Brain microvascular endothelial cell (primary cell): ENCODE measurements at regions not wholly inside any gene's neighbourhood (a gene's known extent, or its start where the extent isn't known, plus 50 kb on each side); places are given as distances from the start of the nearest gene placed in this dataset.

Experiments used
- DNase-seq: peaks from one replicate; pipeline ENCODE4 v3.0.0-alpha.2; 2020
- H3K27ac ChIP-seq: fragments of 250-450 bp; sonication (Bioruptor Pico); 2 replicates; pipeline ENCODE4 v1.5.1; 2020; ENCODE audit warnings: mild to moderate bottlenecking, moderate library complexity
- H3K27me3 ChIP-seq: fragments of 250-450 bp; sonication (Bioruptor Pico); replicated peaks from 2 replicates; pipeline ENCODE4 v1.5.1; 2020; ENCODE audit warnings: mild to moderate bottlenecking
- H3K36me3 ChIP-seq: fragments of 250-450 bp; sonication (Bioruptor Pico); replicated peaks from 2 replicates; pipeline ENCODE4 v1.5.1; 2020; ENCODE audit warnings: mild to moderate bottlenecking
- H3K4me3 ChIP-seq: 2 replicates; pipeline ENCODE4 v1.5.1; 2011; ENCODE audit warnings: low read depth, mild to moderate bottlenecking, control low read depth, low read length, moderate library complexity
- CTCF ChIP-seq: IDR thresholded peaks from 2 replicates; pipeline ENCODE4 v1.5.1; 2011; ENCODE audit warnings: low read depth, mild to moderate bottlenecking, moderate library complexity, low read length, control low read depth, inconsistent platforms; ENCODE audit errors: missing control alignments
- in situ Hi-C: cut with HindIII; loops from 2 replicates; pipeline ENCODE4 v1.10.0; 2017; ENCODE audit warnings: low sequenced_read_pairs, low pct_ligation_motif_present

- Histone ChIP-seq H3K4me3 (no peak overlapping the region), H3K36me3 (no peaks in the 10 kb centered on the region)
- in situ Hi-C loops: no loop called here
These were observed 198.6 kb downstream of the BCAT1 start for GRCh38 chr12:24750263-24750662.

GRCh38 chr12:24749171-24749570 lies 199.7 kb downstream of the BCAT1 start:
- in situ Hi-C loops: no loop called here
- no peak for DNase-seq
- Histone ChIP-seq H3K36me3 (no peaks in the 10 kb centered on the region), H3K27me3 (no peaks in the 10 kb centered on the region), H3K27ac (no peak overlapping the region), H3K4me3 (no peak overlapping the region)
- TF ChIP-seq CTCF: no peak

More at GRCh38 chr12:24750263-24750662, 198.6 kb downstream of the BCAT1 start:
- Histone ChIP-seq H3K27ac (no peak overlapping the region), H3K27me3 (no peaks in the 10 kb centered on the region)
- peak; percentile 18 for DNase-seq
- TF ChIP-seq CTCF: no peak

- DNase-seq: no peak
- in situ Hi-C loops: no loop called here
- no peak for TF ChIP-seq CTCF
- Histone ChIP-seq H3K27ac (no peak overlapping the region), H3K4me3 (no peak overlapping the region), H3K27me3 (no peaks in the 10 kb centered on the region), H3K36me3 (no peaks in the 10 kb centered on the region)
These were observed 200.6 kb downstream of the BCAT1 start for GRCh38 chr12:24748326-24748725.

- Histone ChIP-seq H3K27ac (no peak overlapping the region), H3K36me3 (no peaks in the 10 kb centered on the region), H3K27me3 (no peaks in the 10 kb centered on the region), H3K4me3 (no peak overlapping the region)
- no peak for DNase-seq
- TF ChIP-seq CTCF: no peak
- in situ Hi-C loops: no loop called here
These were observed 202.0 kb downstream of the BCAT1 start for GRCh38 chr12:24746864-24747263.

GRCh38 chr12:24746006-24746671 lies 202.8 kb downstream of the BCAT1 start:
- no peak for DNase-seq
- Histone ChIP-seq H3K4me3 (no peak overlapping the region), H3K27ac (no peak overlapping the region), H3K27me3 (no peaks in the 10 kb centered on the region), H3K36me3 (no peaks in the 10 kb centered on the region)
- in situ Hi-C loops: no loop called here
- no peak for TF ChIP-seq CTCF
